ENCODE measurements at regions not wholly inside any gene's neighbourhood (a gene's known extent, or its start where the extent isn't known, plus 50 kb on each side); places are given as distances from the start of the nearest gene placed in this dataset.

DNA sequence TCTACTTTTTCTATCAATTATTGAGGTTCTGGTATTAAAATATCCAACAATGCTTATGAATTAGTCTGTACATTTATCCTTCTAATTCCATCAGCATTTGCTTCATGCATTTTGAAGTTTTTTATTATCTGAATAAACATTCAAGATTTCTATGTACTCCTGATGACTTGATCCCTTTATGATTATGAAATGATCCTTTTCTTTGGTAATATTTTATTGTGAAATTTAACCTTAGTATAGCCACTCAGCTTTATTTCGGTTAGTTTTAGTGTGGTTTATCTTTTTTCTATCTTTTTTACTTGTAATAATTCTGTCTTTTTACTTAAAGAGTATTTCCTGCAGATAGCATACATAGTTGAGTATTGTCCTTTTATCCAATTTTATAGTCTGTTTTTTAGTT, 106.6 kb downstream of the SNAPC1 start:
- TF ChIP-seq, protein P1, sequence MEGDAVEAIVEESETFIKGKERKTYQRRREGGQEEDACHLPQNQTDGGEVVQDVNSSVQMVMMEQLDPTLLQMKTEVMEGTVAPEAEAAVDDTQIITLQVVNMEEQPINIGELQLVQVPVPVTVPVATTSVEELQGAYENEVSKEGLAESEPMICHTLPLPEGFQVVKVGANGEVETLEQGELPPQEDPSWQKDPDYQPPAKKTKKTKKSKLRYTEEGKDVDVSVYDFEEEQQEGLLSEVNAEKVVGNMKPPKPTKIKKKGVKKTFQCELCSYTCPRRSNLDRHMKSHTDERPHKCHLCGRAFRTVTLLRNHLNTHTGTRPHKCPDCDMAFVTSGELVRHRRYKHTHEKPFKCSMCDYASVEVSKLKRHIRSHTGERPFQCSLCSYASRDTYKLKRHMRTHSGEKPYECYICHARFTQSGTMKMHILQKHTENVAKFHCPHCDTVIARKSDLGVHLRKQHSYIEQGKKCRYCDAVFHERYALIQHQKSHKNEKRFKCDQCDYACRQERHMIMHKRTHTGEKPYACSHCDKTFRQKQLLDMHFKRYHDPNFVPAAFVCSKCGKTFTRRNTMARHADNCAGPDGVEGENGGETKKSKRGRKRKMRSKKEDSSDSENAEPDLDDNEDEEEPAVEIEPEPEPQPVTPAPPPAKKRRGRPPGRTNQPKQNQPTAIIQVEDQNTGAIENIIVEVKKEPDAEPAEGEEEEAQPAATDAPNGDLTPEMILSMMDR (IDR thresholded peaks at IDR 0.05; ENCODE audit: insufficient read depth, low read length) = no peak
- H3K4me3 ChIP-seq (ENCODE audit: low read depth, low read length) = no peak overlapping the region
- no peak for DNase-seq (ENCODE audit: low read depth)

DNA sequence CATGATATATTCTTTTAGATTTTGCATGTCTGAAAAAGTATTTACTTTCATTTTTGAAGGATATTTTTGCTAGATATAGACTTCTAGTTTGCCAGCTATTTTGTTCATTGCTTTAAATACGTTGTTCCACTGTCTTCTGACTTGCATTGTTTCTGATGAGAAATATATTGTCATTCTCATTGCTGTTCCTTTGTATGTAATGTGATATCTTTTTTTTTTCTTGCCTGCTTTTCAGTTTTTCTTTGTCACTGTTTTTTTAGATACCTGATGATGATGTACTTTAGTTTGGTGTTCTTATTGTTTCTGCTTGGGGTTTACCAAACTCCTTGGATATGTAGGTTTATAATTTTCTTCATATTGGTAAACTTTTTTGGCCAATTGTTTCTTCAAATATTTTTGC, 107.9 kb downstream of the SNAPC1 start:
- TF ChIP-seq, protein P1 (IDR thresholded peaks at IDR 0.05; ENCODE audit: insufficient read depth, low read length) = no peak
- no peak for DNase-seq (ENCODE audit: low read depth)

DNA sequence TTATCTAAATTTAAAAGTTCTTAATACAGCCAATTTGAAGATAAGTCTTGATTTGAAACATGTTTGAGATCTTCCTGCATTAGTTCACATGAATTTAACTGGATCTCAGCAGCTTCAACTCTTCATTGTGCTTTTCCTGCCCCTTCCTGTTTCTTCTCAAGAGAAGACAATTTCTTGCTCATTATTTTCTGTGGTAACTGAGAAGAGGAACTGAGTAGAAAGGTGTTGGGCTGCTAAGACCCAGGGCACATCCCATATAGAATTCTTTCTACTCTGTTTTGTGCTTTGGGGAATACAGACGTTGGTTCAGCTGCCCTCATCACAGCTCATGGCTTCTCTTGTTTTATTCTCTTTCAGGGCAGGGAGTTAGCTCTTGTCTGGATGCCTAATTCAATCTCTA, 110.2 kb downstream of the SNAPC1 start:
- no peak overlapping the region for H3K4me3 ChIP-seq (ENCODE audit: low read depth, low read length)
- DNase-seq (ENCODE audit: low read depth) = no peak
- TF ChIP-seq, protein P1 (IDR thresholded peaks at IDR 0.05; ENCODE audit: insufficient read depth, low read length) = no peak

More for the DNA sequence above, 107.9 kb downstream of the SNAPC1 start:
- H3K4me3 ChIP-seq (ENCODE audit: low read depth, low read length) = no peak overlapping the region

DNA sequence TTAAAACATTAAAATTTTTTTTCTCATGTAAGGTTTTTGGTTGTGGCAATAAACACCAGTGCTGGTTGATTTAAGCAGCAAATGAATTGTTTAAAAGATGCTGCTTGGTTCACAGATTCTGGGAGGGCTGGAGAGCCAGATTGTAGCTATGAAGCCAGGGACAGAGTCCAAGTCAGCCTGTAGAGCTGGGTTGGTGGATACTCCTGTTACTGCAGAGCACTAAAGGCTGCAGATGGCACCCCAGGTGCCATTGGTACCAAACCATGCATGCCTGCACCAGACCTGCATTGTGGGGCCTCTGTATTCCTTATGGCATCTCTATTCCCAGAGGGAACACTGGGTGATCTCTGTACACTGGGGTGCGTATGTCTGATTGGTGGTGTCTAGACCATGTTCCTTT, 113.3 kb downstream of the SNAPC1 start:
- no peak for DNase-seq (ENCODE audit: low read depth)
- H3K4me3 ChIP-seq (ENCODE audit: low read depth, low read length) = no peak overlapping the region
- TF ChIP-seq, protein P1 (IDR thresholded peaks at IDR 0.05; ENCODE audit: insufficient read depth, low read length) = no peak

DNA sequence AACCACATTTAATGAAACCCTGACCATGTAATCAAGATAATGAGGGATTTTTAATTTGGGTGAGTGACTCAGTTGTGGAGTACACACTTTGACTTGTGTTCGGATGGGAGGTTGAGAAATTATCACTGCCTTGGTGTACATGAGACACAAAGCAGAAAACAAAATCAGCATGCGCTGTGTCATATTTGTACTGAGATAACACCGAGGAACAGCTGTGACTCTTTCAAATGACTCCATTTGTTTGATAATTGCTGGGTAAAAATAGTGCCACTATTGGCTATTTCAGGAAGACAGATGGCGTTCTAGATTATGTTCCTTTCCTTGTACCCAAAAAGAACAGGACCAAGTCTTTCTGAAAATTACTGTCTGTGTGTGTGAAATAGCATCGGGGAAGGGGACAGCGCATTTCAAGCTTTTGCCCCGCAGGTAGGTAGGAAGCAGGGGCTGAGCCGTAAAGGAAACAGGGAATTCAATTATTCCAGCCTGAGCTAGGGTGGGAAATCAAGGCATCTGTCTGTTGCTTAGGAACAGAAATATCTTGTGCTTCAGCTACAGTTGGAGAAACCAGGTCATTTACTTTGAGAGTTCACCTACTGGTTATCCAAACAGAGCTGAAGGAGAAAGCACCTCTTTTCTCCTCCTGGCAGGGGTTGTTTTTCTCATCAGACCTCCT, 114.3 kb downstream of the SNAPC1 start:
- TF ChIP-seq, protein P1 (IDR thresholded peaks at IDR 0.05; ENCODE audit: insufficient read depth, low read length) = no peak
- no peak for DNase-seq (ENCODE audit: low read depth)
- H3K4me3 ChIP-seq (ENCODE audit: low read depth, low read length) = no peak overlapping the region

DNA sequence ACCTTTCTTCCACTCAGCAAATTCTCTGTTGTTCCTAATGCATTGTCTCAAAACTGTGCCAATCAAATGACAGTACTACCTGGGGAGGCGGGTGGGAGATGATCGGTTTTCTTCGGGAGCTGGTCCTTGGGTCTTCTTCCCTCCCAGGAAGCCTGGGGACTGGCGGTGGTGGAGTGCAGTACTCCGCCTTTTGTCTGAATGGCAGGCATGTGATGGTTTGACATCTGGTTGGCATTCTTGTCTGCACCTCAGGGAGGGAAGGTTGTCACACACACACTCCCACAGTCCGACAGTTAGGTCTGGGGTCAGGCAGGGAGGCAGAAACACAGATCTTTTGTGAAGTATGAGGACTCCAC, 114.8 kb downstream of the SNAPC1 start:
- TF ChIP-seq, protein P1 (IDR thresholded peaks at IDR 0.05; ENCODE audit: insufficient read depth, low read length) = no peak
- DNase-seq (ENCODE audit: low read depth) = no peak
- no peak overlapping the region for H3K4me3 ChIP-seq (ENCODE audit: low read depth, low read length)

DNA sequence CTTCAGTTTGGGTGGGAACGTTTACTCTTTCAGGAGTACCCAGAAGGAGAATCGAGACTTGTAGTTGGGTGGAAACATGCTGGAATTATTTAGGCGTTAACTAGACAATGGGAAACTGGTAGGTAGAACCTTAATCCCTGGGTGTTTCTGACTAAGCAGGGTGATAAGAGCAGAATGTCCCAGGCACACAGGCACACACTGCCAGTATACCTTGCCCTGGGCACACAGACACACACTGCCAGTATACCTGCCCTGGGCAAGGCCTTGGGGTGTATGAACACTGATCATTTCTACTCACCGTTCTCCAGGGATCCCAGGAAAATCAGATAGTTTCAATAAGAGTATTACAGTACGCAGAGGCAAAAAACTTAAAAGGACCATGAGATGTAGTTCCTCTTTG, 115.5 kb downstream of the SNAPC1 start:
- DNase-seq (ENCODE audit: low read depth) = no peak
- H3K4me3 ChIP-seq (ENCODE audit: low read depth, low read length) = no peak overlapping the region
- TF ChIP-seq, protein P1 (IDR thresholded peaks at IDR 0.05; ENCODE audit: insufficient read depth, low read length) = no peak

All from fibroblast of the aortic adventitia (primary cell).